ENCODE measurements at regions not wholly inside any gene's neighbourhood (a gene's known extent, or its start where the extent isn't known, plus 50 kb on each side); places are given as distances from the start of the nearest gene placed in this dataset.
"Not testable (repeated sequence)": the region's sequence is repeated elsewhere in the genome, so short reads cannot be mapped to it uniquely, and the experiment has no call there.

DNA sequence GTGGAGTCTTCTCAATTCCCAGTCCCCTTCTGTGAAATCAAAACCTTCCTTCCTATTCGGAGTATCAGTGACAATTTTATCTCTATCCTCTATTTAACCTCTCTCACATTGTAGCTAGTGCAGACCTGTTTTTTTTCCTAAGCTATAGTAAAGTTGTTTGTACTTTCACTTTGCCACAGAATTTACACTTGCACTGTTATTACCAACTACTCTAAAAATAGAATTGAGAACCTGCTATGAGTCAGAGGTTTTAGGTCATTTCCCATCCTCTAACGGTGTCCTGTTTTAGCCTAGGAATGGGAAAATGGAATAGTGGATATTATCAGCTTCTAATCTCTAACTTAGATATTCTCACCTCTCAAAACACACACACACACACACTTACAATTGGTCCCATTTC, 862.7 kb downstream of the NCAM2 start:
- DNase-seq = no peak

DNA sequence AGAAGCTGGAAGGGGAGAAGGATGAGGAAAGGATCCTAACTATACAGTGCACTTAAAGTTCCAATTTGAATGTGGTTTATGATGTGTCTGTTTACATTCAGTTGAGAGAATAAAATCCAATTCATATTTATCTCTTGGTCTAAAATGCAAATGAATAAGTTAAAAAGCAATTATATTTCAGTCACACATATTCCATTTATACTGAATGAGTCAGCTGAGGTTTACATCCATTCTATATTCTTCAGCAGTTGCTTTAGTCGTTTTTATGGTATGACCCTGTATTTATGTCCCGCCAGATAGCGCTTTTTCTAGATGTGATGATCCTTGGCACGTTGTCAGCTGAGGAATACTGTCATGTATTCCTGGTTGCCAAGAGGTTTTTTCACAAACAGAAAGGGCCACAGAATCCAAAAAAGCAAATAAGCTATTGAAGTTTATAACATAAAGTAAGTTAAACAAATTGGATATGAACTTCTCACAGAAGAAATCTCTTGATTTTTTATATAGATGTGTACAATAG, 866.2 kb downstream of the NCAM2 start:
- DNase-seq = no peak

DNA sequence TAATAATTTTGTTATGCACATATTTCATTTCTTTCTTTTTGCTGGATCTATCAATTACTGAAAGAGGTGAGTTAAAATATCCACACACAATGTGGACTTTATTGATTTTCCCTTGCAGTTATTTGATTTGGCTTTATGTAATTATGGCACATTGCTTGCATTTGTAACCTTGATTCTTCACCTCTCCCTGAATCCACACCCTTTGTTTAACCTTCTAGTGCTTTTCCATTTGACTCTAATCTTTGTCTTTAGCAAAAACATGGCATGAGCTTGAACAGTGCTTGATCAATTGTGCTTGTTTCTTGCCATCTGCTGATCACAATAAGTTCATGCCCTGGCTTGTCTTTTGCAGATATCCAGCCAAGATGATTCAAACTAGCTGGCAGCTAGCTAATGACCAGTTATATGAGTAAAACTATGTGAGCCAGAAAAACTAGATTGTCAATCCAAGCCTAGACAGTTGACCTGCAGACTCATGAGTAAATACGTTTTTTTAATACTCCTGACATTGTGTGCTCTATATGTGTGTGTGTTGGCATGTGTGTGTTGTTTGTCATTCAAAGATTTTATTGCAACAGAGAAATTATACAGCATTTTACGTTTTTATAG, 899.2 kb downstream of the NCAM2 start:
- no peak for DNase-seq

DNA sequence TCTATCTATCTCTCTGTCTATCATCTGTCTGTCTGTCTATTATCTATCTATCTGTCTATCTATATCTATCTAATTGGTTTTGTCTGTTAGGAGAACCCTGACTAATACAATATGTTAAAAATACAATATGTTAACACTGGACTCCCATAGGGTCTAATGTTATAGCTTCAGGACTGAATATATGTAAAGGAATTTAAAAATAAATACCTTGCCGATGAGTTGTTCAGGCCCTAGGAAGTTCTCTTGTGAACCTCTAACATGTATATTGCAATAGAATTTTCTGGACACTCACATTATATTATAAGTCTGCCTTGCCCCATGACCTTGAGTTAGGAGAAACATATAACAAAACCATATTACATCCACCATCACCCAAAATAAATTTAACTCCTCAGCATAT, 900.6 kb downstream of the NCAM2 start:
- DNase-seq = no peak

DNA sequence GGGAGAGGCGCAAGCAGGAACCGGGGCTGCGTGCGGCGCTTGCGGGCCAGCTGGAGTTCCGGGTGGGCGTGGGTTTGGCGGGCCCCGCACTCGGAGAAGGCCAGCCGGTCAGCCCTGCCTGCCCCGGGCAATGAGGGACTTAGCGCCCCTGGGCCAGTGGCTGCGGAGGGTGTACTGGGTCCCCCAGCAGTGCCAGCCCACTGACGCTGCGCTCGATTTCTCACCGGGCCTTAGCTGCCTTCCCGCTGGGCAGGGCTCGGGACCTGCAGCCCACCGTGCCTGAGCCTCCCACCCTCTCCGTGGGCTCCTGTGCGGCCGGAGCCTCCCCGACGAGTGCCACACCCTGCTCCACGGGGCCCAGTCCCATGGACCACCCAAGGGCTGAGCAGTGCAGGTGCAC, 904.2 kb downstream of the NCAM2 start:
- not testable (repeated sequence) for DNase-seq

DNA sequence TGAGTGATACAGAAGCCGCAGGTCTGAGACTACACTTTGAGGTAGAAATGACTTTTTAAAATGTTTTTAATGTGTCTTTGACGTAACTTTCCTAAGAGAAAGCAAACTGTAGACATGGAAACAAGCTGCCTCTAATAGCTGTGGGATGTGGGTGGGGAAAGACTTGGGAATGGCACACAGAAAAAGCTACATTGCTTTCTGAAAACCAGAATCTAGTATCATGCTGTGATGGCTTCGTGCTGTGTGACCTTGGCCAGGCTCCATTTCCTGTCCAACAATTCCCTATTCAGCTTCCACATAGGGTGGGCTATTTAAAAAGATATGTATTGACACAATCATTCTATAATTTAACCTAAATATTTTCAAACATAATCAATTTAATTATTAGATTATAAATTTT, 909.1 kb downstream of the NCAM2 start:
- DNase-seq = no peak

DNA sequence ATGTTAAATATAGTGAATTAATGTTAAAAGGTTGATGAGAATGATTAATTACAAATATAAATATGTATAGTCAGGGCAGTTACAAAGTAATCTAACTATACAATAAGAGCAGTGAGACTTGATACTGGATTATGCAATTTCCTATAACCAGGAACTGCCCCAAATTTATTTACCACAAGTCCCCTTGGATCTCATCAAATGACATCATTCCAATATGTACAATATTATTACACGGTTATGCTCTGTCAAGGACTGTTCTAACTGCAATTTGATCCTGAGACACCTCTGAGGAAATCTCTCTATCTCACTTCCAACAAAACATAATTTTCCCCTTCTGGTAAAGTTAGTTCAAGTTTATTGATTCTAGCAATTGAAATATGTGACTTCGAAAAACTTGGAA, 917.6 kb downstream of the NCAM2 start:
- no peak for DNase-seq

DNA sequence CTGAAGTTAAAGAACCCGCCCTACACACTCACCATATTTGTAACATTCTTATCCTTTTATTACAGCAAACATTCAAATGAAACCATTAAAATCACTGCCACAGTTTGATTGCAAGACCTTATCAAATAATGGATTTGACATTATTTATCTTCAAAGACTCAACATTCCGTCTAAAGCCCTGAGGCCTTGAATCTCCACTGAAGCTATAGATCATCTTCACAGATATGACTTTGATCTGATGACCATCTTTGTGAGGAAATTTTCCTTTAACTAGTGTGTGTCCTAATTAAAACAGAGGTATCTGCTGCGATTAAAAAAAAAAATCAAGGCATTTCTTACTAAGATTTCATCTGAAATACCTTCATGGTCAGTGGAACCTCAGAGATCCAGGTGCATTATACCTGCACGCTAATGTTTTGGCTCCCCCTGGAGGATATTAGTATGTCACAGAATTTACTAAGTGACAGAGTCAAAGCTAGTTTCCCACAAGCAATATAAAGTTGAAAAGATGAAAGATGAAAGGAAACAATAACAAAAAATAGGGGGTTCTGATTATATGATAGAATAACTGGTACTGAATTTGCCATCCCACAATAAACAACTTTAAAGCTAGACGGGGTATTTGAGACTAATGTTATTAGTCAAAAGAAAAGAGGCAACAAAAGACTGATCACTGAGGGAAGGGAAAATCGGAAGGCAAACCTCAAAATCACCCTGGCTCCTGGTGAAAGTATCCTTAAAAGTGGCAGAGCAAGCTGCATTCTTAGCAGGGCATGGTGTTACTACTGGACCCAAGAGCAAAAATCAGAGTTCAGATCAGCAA, 923.4 kb downstream of the NCAM2 start:
- DNase-seq = no peak

DNA sequence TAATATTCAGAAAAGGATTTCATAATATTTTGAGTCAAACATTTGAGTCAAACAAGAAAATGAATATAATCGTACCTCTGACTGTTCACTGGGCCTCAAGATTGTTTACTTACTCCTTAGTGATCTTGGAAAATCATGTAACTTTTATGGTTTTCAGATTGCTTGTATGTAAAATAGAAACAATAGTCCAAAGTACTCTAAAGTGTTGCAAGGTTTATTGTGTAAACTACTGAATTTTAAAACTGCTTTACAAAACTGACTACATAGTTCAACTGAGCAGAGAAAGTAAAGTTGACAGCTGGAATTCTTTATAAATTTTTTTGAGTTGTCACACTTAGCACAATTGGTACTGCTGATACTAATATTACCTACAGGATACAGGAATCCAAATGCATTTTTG, 931.0 kb downstream of the NCAM2 start:
- no peak for DNase-seq

DNA sequence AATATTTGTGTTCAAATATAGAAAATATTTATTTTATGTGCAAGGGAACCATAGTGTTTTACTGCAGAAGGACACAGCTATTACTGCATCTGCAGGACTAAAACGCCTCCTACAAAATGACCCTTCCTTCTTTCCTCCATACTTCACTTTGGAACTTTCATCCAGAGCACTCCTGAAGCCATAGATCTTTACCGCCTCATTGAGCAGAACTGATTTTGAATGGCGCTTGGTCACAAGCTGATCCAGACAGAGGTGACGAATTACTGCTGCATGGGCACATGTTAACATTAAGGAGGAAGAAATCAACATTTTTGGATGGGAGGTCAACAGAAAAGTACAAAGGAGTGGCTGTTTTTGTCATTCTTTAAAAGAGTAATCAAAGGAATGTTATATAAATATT, 931.6 kb downstream of the NCAM2 start:
- DNase-seq = no peak

DNA sequence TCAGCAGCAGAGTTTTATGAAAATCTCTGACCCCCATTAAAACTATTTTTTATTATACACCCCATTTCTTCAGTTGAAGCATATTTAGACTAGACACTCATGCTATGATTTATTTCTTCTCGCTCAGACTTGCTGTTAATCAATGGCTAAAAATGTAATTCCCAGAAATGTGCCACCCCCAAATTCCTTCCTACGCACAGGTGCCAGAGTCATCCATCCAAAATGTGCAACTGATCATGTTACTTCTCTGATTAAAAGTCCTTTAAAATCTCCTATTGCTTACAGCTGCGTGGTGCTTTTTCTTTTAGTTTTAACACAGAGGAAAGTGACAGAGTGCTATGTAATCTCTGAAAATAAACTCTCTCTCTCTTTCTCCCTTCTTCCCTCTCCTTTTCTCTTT, 954.4 kb downstream of the NCAM2 start:
- DNase-seq = no peak

DNA sequence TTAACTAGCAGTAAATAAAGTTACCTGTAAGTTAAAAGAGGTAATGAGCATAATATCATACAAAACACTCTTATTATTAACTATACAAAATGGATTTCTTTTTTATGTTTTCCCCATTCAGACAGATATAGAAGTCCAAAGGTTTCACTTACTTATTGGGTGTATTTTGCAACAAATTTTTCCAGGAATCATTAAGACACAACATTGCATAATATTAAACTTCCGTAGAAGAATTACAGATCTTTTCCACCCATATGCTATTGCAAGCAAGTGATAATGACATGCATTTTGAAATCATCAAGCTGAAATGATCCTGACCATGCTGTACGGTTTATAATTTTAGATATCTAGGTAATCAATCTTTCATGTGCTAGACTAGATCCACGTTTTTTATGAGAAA, 957.0 kb downstream of the NCAM2 start:
- no peak for DNase-seq

DNA sequence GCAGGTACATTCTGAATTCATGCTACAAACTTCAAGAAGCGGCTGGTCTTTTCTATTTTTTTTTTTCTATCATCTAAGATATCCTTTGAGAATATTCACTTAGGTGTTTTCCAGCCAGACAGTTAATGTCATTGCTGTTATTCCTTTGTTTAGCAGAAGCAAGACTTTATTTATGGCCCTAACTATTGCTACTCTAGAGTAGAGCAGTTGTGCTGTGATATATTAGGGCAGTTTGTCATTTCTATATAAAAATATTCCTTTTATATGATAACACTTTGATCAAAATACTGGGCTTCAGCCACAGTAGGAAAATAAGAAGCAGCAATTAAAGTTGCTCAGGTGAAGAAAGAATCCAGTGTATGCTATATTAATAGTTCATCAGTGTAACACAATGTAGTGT, 959.3 kb downstream of the NCAM2 start:
- no peak for DNase-seq

DNA sequence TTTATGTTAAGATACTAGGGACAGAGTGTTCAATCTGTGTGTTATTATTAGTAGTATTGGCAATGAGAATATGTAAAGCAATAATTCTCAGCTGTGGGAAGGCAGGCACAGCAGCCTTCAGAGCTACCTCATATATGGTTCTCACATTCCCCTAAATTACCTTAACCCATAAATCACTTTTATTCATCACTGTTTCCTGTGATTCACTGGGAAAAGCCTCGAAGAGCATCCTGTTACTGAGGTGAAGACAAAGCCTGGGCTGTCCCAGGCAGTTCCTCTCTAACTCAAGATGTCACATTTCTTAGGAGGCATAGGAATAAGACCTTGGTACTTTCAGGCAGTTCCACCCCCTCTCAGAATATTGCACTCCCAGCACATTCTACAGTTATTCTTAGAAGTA, 965.7 kb downstream of the NCAM2 start:
- DNase-seq = no peak

DNA sequence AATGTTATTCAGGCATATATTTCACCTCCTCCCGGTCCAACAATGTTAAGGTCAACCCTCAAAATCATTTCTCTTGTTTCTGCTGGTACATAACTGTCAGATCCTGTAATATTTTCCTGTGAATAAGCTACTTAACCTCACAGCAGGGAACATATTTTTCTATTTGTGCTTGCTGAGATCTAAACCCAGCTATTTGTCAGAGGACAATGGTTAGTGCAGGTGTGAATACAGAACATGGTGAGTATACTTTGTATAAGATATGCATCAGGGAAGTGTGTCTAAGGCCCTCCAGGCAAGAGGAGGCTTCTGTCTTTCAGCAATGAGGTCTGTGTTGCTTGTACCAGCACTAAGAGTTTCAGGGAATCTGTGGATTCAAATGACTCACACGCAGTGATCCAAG, 970.6 kb downstream of the NCAM2 start:
- DNase-seq = no peak

DNA sequence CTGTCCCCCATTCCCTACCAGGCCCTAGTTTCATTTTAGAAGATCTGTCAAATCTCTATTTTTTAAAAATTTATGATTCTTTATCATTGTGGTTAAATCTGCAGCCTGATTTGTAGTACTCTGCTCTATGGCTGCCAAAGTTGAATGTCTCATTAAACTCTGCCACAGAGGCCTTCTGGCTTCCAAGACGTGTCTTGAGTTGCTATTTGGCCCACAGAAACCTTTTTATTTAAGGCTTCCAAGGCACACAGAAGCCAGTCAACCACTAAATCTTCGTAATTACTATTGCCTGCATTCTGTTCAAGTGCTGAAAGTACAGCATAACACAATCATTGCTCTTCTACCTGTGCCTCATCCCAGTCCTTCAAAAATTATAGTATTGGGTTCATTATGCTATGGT, 971.0 kb downstream of the NCAM2 start:
- DNase-seq = no peak

DNA sequence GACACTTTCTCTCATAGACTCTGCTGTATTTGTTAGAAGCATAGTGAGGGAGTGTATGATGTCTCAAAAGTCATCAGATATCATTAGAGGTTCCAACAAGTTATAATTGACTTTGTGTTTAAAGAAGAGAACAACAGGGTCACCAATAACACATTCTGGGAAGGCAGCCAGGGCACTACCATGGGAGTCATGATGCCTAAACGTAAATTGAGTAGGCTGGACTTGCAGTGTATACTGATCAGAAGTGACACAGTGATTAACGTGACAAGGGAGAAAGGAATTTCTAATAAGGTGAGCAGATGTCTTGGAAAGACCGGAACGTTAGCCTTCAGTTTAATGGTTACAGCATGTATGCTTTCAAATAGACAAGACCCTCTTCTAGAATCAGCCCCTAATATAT, 973.2 kb downstream of the NCAM2 start:
- no peak for DNase-seq

DNA sequence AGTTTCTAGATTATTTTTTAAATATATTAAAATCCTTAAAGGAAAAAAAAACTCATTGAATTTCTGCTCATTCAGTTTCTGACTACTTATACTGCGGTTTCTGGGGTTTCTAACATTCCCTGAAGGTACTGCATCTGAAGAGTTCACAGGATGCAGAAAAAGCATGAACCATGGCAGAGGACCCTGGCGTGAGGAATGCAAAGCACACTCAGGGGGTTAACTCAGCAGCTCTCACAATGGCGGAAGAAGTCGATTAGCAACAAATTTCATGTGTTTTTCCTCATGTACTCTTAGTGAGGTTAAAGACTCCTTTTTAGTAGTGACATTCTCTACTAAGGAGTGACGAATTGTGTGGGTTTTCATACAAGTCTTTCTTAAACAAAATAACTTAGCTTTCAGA, 975.6 kb downstream of the NCAM2 start:
- no peak for DNase-seq

DNA sequence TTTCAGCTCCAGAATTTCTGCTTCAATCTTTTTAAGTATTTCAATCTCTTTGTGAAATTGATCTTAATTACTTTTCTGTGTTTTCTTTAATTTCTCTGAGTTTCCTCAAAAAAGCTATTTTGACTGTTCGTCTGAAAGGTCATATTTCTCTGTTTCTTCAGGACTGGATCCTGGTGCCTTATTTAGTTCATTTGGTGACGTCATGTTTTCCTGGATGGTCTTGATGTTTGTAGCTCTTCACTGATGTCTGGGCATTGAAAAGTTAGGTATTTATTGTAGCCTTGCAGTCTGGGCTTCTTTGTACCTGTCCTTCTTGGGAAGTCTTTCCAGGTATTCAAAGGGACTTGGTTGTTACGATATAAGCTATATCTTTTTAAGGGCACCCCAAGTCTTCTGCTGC, 998.7 kb downstream of the NCAM2 start:
- no peak for DNase-seq

DNA sequence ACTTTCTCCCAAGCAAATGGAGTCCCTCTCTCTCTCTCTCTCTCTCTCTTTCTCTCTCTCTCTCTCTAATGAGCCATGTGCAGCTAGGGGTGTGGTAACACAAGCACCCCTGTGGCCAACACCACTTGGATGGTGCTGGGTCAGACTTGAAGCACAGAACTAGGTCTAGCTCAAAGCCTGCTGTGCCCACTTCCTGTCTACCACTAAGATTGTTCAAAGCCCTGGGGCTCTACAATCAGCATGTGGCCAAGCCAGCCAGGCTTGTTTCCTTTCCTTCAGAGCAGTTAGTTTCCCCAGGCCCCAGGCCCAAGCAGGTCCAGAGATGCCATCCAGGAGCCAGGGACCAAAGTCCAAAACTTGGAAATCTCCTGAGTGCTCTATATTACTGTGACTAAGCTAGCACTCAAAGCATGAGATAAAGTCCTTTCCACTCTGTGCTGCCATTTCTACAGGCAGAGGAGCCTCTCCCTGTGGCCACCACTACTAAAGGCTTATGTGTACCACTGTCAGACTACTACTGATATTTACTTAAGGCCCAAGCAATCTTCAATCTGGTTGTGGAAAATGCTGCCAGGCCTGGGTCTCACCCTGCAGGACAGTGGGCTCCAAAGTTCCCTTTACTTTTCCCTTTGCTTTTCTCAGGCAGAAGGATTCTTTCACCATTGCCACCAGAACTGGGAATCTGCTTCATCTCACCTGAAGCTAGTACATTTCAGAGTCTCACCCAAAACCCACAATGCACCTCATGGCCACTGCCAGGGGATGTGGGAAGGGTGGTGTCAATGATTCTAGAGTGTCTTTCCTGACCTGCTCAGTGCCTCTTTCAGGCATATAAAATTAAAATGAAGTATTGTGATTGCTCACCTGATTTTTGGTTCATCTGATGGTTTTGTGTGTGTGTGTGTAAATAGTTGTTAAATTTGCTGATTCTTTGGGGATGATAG, 999.5 kb downstream of the NCAM2 start:
- DNase-seq = no peak

DNA sequence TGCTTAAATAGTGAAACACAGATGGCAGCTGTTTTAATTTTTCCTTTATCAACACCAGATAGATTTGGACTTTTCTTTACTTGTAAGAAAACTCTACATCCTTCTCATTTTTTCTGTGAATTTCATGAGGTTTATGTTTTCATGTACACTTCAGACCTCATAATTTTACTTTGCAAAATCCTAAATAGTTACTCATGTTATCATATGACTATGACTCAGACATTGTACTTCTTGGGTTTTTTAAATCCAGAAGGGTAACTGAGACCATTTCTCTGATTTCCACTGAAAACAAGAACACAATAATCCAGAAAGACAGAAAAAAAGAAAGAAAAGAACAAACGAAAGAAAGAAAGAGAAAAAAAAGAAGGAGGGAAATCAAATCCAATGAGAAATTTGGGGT, 1021.6 kb downstream of the NCAM2 start:
- DNase-seq = no peak

DNA sequence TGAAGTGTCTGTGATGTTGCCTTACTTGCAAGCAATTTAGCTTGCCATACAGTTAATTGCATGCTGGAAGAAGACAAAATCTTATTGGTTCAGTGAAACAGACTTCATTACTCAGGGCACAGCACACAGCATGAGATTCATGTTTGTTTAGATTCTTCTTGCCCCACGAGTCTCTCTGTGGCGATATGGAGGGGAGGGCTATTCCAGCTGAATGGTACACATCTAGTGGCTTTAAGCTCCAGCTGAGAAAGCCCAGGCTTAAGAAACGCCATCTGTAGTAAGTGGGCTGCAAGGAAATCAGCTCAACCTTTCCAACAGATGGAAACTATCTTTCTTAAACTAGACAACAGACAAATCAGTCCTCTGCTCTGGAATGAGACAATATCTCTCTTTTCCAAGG, 1022.0 kb downstream of the NCAM2 start:
- no peak for DNase-seq

DNA sequence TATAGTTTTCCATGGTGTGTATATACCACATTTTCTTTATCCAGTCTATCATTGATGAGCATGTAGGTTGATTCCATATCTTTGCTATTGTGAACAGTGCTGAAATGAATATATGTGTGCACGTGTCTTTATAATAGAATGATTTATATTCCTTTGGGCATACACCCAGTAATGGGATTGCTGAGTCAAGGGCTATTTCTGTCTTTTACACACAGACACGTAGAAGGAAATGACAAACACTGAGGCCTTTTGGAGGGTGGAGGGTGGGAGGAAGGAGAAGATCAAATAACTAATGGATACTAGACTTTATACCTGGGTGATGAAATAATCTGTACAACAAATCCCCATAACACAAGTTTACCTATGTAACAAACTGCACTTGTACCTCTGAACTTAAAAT, 1025.7 kb downstream of the NCAM2 start:
- not testable (repeated sequence) for DNase-seq

DNA sequence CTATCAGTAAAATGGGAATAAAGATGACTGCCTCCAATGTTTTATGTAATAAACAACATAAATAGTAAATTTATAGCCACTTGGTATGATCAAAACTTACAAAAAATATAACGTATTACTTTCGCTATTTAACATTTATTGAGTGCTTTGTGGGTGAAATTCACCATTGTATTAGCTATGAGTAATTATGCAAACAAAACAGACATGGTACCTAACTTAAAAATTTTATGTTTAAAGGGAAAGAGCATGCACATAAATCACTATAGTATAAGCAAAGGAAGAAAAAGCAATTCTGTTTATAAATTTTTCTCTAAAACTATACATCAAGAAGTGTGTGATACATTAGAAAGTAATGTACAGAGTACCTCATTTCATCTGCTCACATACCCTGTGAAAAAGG, 1046.2 kb downstream of the NCAM2 start:
- no peak for DNase-seq
